LNCaP clone FGC (cell line): ENCODE measurements at regions not wholly inside any gene's neighbourhood (a gene's known extent, or its start where the extent isn't known, plus 50 kb on each side); places are given as distances from the start of the nearest gene placed in this dataset.

Source experiments
- DNase-seq: peaks from one replicate; pipeline ENCODE4 v3.0.0-alpha.2; 2011; ENCODE audit warnings: low read depth
- H3K4me3 ChIP-seq: 2 replicates; pipeline ENCODE4 v1.5.1; 2011; ENCODE audit warnings: mild to moderate bottlenecking, low read depth, low read length, control low read depth
- TF ChIP-seq, protein P1 (sequence below): IDR thresholded peaks from 2 replicates; pipeline ENCODE4 v1.5.1; 2012; ENCODE audit warnings: mild to moderate bottlenecking; ENCODE audit not compliant: control insufficient read depth, insufficient read depth; ENCODE audit errors: extremely low read depth

DNA sequence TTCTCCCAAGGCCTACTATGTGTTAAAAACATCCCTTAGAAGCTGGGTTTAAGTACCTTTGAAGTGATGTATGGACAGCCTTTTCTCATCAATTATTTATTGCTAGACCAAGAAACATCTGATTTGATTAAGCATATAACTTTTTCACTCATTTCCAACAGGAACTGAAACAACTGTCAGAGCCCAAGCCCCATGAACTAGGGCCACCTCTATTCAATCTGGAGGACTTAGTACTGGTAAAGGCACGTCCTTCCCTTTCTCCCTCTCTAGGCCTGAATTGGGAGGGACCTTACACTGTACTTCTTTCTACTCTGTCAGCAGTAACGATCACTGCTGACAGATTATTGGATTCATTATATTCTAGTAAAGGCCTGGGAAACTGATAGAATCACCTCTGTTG lies 612.0 kb upstream of the CDH8 start:
- H3K4me3 ChIP-seq: no peak overlapping the region
- TF ChIP-seq, protein P1, sequence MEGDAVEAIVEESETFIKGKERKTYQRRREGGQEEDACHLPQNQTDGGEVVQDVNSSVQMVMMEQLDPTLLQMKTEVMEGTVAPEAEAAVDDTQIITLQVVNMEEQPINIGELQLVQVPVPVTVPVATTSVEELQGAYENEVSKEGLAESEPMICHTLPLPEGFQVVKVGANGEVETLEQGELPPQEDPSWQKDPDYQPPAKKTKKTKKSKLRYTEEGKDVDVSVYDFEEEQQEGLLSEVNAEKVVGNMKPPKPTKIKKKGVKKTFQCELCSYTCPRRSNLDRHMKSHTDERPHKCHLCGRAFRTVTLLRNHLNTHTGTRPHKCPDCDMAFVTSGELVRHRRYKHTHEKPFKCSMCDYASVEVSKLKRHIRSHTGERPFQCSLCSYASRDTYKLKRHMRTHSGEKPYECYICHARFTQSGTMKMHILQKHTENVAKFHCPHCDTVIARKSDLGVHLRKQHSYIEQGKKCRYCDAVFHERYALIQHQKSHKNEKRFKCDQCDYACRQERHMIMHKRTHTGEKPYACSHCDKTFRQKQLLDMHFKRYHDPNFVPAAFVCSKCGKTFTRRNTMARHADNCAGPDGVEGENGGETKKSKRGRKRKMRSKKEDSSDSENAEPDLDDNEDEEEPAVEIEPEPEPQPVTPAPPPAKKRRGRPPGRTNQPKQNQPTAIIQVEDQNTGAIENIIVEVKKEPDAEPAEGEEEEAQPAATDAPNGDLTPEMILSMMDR: no peak
- DNase-seq: no peak

- no peak overlapping the region for H3K4me3 ChIP-seq
- no peak for DNase-seq
- TF ChIP-seq, protein P1: no peak
Observed at GRCh38 chr16:62644030-62644812, 608.0 kb upstream of the CDH8 start.

DNA sequence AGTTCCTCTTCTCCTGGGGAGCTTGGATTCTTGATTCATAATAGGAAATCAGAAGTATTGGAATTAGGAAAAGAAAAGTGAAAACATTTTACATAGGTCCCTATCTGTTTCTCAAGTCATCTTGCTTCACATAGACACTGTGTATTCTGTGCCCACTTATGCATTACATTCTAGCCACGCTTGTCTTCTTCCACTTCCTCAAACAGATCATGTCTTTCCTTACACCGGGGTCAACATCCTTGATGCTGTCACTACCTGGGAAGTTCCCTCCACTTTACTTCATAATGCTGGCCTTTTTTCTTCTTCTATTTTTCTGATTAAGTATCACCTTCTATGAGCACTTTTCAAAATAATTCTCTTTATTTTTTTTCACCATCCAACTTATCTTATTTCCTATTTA lies 606.4 kb upstream of the CDH8 start:
- no peak overlapping the region for H3K4me3 ChIP-seq
- TF ChIP-seq, protein P1: no peak
- DNase-seq: no peak

DNA sequence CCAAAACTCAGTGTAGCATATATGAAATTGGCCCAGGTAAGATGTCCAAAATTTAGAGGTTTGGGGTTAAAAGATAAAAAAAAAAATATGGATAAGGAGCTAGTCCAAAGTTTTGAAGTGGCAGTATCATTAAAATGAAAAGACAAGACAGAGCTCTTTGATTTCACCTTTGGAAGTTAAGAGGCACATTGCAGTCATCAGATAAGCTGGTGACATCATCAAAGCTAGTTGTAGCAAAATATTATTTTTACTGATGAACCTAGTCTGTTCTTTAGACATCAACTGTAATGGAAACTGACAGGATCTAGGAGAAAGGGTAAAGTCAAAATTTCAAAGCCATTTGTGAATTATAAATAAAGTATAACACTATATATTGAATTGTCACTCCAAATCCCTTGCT lies 603.7 kb upstream of the CDH8 start:
- TF ChIP-seq, protein P1: no peak
- no peak for DNase-seq

GRCh38 chr16:62638964-62639870 lies 603.0 kb upstream of the CDH8 start:
- DNase-seq: no peak
- TF ChIP-seq, protein P1: no peak
- no peak overlapping the region for H3K4me3 ChIP-seq

More for the DNA sequence above, 603.7 kb upstream of the CDH8 start:
- no peak overlapping the region for H3K4me3 ChIP-seq

DNA sequence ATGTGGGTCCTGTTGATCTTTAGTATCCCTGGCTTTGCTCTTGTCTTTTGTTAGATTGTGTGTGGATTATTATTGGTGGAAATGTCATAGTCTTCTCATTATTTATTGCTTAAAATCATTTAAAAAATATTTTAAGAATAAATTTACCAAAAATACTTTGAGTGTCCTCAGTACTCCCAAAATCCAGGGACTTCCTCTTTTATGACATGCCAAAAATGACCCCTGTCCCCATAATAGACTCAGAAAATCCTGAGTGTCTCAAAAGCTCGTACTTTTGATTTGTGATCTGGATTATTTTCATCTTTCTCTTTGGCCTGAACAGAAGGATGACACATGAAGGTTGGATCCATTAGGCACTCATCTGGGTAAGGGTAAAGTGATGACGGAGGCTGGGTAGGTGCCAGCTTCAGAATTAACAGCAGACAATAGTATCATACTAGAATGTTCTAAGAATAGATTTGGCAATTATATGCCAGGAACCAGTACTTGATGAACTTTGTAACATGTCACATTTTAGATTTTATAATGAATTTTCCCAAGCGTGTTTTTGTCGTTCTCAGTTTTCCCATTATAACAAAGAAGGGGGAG lies 602.2 kb upstream of the CDH8 start:
- TF ChIP-seq, protein P1: no peak
- DNase-seq: no peak
- no peak overlapping the region for H3K4me3 ChIP-seq
